Ascending aorta (tissue), 2 donors: ENCODE measurements at regions not wholly inside any gene's neighbourhood (a gene's known extent, or its start where the extent isn't known, plus 50 kb on each side); places are given as distances from the start of the nearest gene placed in this dataset.

Source experiments
- DNase-seq, 2 donors: peaks; one replicate each; pipeline ENCODE4 v3.0.0-alpha.2; 2019; ENCODE audit warnings: low spot score in 2 of 2
- H3K27ac ChIP-seq, 2 donors: fragments of 200-600 bp; sonication (generic); one replicate each; pipeline ENCODE4 v1.5.1; 2016 to 2017; ENCODE audit warnings: mild to moderate bottlenecking in 1 of 2
- H3K27me3 ChIP-seq: fragments of 200-600 bp; sonication (generic); one replicate; pipeline ENCODE4 v1.5.1; 2017
- H3K36me3 ChIP-seq, 2 donors: fragments of 200-600 bp; sonication (generic); one replicate each; pipeline ENCODE4 v1.5.1; 2016
- H3K4me1 ChIP-seq, 2 donors: fragments of 200-600 bp; sonication (generic); one replicate each; pipeline ENCODE4 v1.5.1; 2016 to 2017; ENCODE audit warnings: mild to moderate bottlenecking in 1 of 2
- H3K4me3 ChIP-seq, 2 donors: fragments of 200-600 bp; sonication (generic); one replicate each; pipeline ENCODE4 v1.5.1; 2016 to 2017; ENCODE audit warnings: mild to moderate bottlenecking in 1 of 2
- H3K9me3 ChIP-seq, 2 donors: fragments of 200-600 bp; sonication (generic); one replicate each; pipeline ENCODE4 v1.5.1; 2016
- CTCF ChIP-seq, 3 experiments: fragments of 200-600 bp in 2 of 3; fragments of 450-650 bp in 1 of 3; sonication (generic) in 2 of 3; IDR thresholded peaks; one replicate each; pipeline ENCODE4 v1.5.1; 2016 to 2019; ENCODE audit warnings: antibody characterized with exemption in 3 of 3, mild to moderate bottlenecking in 1 of 3, moderate library complexity in 1 of 3
- intact Hi-C: fragments of 100-400 bp; cut with DNase I; formaldehyde crosslinking; loops from one replicate; pipeline ENCODE4 v1.15.1; 2023

- Histone ChIP-seq H3K27ac (no peak overlapping the region), H3K4me1 (no peaks in the 10 kb centered on the region), H3K4me3 (no peak overlapping the region), H3K27me3 (no peaks in the 10 kb centered on the region), H3K36me3 (no peaks in the 10 kb centered on the region), H3K9me3 (peaks cover 0 to 6% of the 10 kb centered on the region in 2 donors)
- intact Hi-C loops, result no loop called here
- DNase-seq, result no peak
- no peak for TF ChIP-seq CTCF (IDR thresholded peaks at IDR 0.05)
Measured at GRCh38 chr22:49328118-49328475, 499.6 kb downstream of the BRD1 start.

- TF ChIP-seq CTCF (IDR thresholded peaks at IDR 0.05), result no peak
- H3K36me3 ChIP-seq, result no peaks in the 10 kb centered on the region
- H3K4me1 ChIP-seq, result no peaks in the 10 kb centered on the region
- no peak overlapping the region for H3K27ac ChIP-seq
- intact Hi-C loops, result no loop called here
- H3K9me3 ChIP-seq, result peaks cover 0 to 6% of the 10 kb centered on the region in 2 donors
- H3K4me3 ChIP-seq, result no peak overlapping the region
- H3K27me3 ChIP-seq, result no peaks in the 10 kb centered on the region
- DNase-seq, result no peak
Measured at GRCh38 chr22:49327411-49328117, 500.1 kb downstream of the BRD1 start.

- intact Hi-C loops, result no loop called here
- no peaks in the 10 kb centered on the region for H3K27me3 ChIP-seq
- H3K4me3 ChIP-seq, result no peak overlapping the region
- no peak for TF ChIP-seq CTCF (IDR thresholded peaks at IDR 0.05)
- H3K27ac ChIP-seq, result no peak overlapping the region
- no peak for DNase-seq
- no peaks in the 10 kb centered on the region for H3K36me3 ChIP-seq
- H3K9me3 ChIP-seq, result peaks cover 0 to 6% of the 10 kb centered on the region in 2 donors
- no peaks in the 10 kb centered on the region for H3K4me1 ChIP-seq
Measured at GRCh38 chr22:49326558-49326957, 501.1 kb downstream of the BRD1 start.

- Histone ChIP-seq H3K27ac (no peak overlapping the region), H3K36me3 (no peaks in the 10 kb centered on the region), H3K9me3 (peaks cover 0 to 6% of the 10 kb centered on the region in 2 donors), H3K4me3 (no peak overlapping the region), H3K4me1 (no peaks in the 10 kb centered on the region), H3K27me3 (no peaks in the 10 kb centered on the region)
- no peak for TF ChIP-seq CTCF (IDR thresholded peaks at IDR 0.05)
- intact Hi-C loops, result no loop called here
- DNase-seq, result peak in 1 of 2 donors; percentile 43
Measured at GRCh38 chr22:49325531-49326395, 501.9 kb downstream of the BRD1 start.

- intact Hi-C loops, result no loop called here
- DNase-seq, result peak in 1 of 2 donors; percentile 59
- H3K4me3 ChIP-seq, result no peak overlapping the region
Measured at GRCh38 chr22:49324527-49325491, 502.9 kb downstream of the BRD1 start.

More at GRCh38 chr22:49324527-49325491, 502.9 kb downstream of the BRD1 start:
- H3K27me3 ChIP-seq, result no peaks in the 10 kb centered on the region
- H3K27ac ChIP-seq, result no peak overlapping the region
- no peak for TF ChIP-seq CTCF (IDR thresholded peaks at IDR 0.05)
- H3K9me3 ChIP-seq, result peaks cover 0 to 6% of the 10 kb centered on the region in 2 donors
- no peaks in the 10 kb centered on the region for H3K36me3 ChIP-seq
- H3K4me1 ChIP-seq, result no peaks in the 10 kb centered on the region
